ENCODE measurements at regions not wholly inside any gene's neighbourhood (a gene's known extent, or its start where the extent isn't known, plus 50 kb on each side); places are given as distances from the start of the nearest gene placed in this dataset.

GRCh38 chr1:223445402-223445801, 52.2 kb downstream of the CCDC185 start:
- H3K27me3 ChIP-seq (ENCODE audit: insufficient read depth, low read length) = peaks cover 12% of the 10 kb centered on the region
- H3K9me3 ChIP-seq (ENCODE audit: low read depth, low read length) = no peaks in the 10 kb centered on the region
- no peak overlapping the region for H3K4me3 ChIP-seq (ENCODE audit: insufficient read depth, low read length)
- H3K4me2 ChIP-seq (ENCODE audit: insufficient read depth, low read length) = no peak overlapping the region
- no peaks in the 10 kb centered on the region for H4K20me1 ChIP-seq (ENCODE audit: insufficient read depth, low read length)
- no peaks in the 10 kb centered on the region for H3K36me3 ChIP-seq (ENCODE audit: insufficient read depth, low read length)
- no peaks in the 10 kb centered on the region for H3K79me2 ChIP-seq (ENCODE audit: insufficient read depth, low read length)
- TF ChIP-seq CTCF (IDR thresholded peaks at IDR 0.05; ENCODE audit: extremely low read depth, low read depth, low read length) = no peak
- H2AFZ ChIP-seq (ENCODE audit: low read length) = no peak overlapping the region
- no peak for DNase-seq (ENCODE audit: insufficient read length, low spot score, missing footprints)
- no peaks in the 10 kb centered on the region for H3K4me1 ChIP-seq (ENCODE audit: insufficient read depth, low read length)
- H3K27ac ChIP-seq (ENCODE audit: low read depth, low read length) = no peak overlapping the region

- Histone ChIP-seq H4K20me1 (ENCODE audit: insufficient read depth, low read length) (no peaks in the 10 kb centered on the region), H2AFZ (ENCODE audit: low read length) (no peak overlapping the region), H3K4me1 (ENCODE audit: insufficient read depth, low read length) (no peaks in the 10 kb centered on the region), H3K4me3 (ENCODE audit: insufficient read depth, low read length) (no peak overlapping the region), H3K27me3 (ENCODE audit: insufficient read depth, low read length) (peaks cover 6% of the 10 kb centered on the region), H3K36me3 (ENCODE audit: insufficient read depth, low read length) (no peaks in the 10 kb centered on the region), H3K4me2 (ENCODE audit: insufficient read depth, low read length) (no peak overlapping the region), H3K79me2 (ENCODE audit: insufficient read depth, low read length) (no peaks in the 10 kb centered on the region), H3K27ac (ENCODE audit: low read depth, low read length) (no peak overlapping the region), H3K9me3 (ENCODE audit: low read depth, low read length) (no peaks in the 10 kb centered on the region)
- DNase-seq (ENCODE audit: insufficient read length, low spot score, missing footprints) = no peak
- no peak for TF ChIP-seq CTCF (IDR thresholded peaks at IDR 0.05; ENCODE audit: extremely low read depth, low read depth, low read length)
Observed at GRCh38 chr1:223453902-223454301, 60.7 kb downstream of the CCDC185 start.

GRCh38 chr1:223454959-223455358, 61.7 kb downstream of the CCDC185 start:
- no peak overlapping the region for H3K27ac ChIP-seq (ENCODE audit: low read depth, low read length)
- H3K27me3 ChIP-seq (ENCODE audit: insufficient read depth, low read length) = peaks cover 6% of the 10 kb centered on the region
- H3K9me3 ChIP-seq (ENCODE audit: low read depth, low read length) = no peaks in the 10 kb centered on the region
- H4K20me1 ChIP-seq (ENCODE audit: insufficient read depth, low read length) = no peaks in the 10 kb centered on the region
- H3K4me3 ChIP-seq (ENCODE audit: insufficient read depth, low read length) = no peak overlapping the region
- H3K4me1 ChIP-seq (ENCODE audit: insufficient read depth, low read length) = no peaks in the 10 kb centered on the region
- no peaks in the 10 kb centered on the region for H3K36me3 ChIP-seq (ENCODE audit: insufficient read depth, low read length)
- no peaks in the 10 kb centered on the region for H3K79me2 ChIP-seq (ENCODE audit: insufficient read depth, low read length)
- no peak for DNase-seq (ENCODE audit: insufficient read length, low spot score, missing footprints)
- no peak overlapping the region for H3K4me2 ChIP-seq (ENCODE audit: insufficient read depth, low read length)
- H2AFZ ChIP-seq (ENCODE audit: low read length) = no peak overlapping the region
- no peak for TF ChIP-seq CTCF (IDR thresholded peaks at IDR 0.05; ENCODE audit: extremely low read depth, low read depth, low read length)

- Histone ChIP-seq H3K36me3 (ENCODE audit: insufficient read depth, low read length) (no peaks in the 10 kb centered on the region), H3K9me3 (ENCODE audit: low read depth, low read length) (no peaks in the 10 kb centered on the region), H2AFZ (ENCODE audit: low read length) (no peak overlapping the region), H3K27ac (ENCODE audit: low read depth, low read length) (no peak overlapping the region), H4K20me1 (ENCODE audit: insufficient read depth, low read length) (no peaks in the 10 kb centered on the region), H3K79me2 (ENCODE audit: insufficient read depth, low read length) (no peaks in the 10 kb centered on the region), H3K4me2 (ENCODE audit: insufficient read depth, low read length) (no peak overlapping the region), H3K27me3 (ENCODE audit: insufficient read depth, low read length) (peaks cover 8% of the 10 kb centered on the region), H3K4me1 (ENCODE audit: insufficient read depth, low read length) (no peaks in the 10 kb centered on the region), H3K4me3 (ENCODE audit: insufficient read depth, low read length) (no peak overlapping the region)
- DNase-seq (ENCODE audit: insufficient read length, low spot score, missing footprints) = peak; percentile 62
- TF ChIP-seq CTCF (IDR thresholded peaks at IDR 0.05; ENCODE audit: extremely low read depth, low read depth, low read length) = no peak
Observed at GRCh38 chr1:223455470-223455869, 62.3 kb downstream of the CCDC185 start.

Measured in osteoblast (primary cell).